ENCODE measurements at regions not wholly inside any gene's neighbourhood (a gene's known extent, or its start where the extent isn't known, plus 50 kb on each side); places are given as distances from the start of the nearest gene placed in this dataset.

- Histone ChIP-seq H3K9me3 (no peaks in the 10 kb centered on the region), H3K36me3 (no peaks in the 10 kb centered on the region), H3K4me1 (ENCODE audit: control insufficient read depth in 1 of 2, low read depth in 2 of 2) (no peaks in the 10 kb centered on the region), H3K4me3 (no peak overlapping the region), H3K27me3 (replicated peaks; ENCODE audit: insufficient read depth) (no peaks in the 10 kb centered on the region), H3K27ac (no peak overlapping the region)
- DNase-seq (ENCODE audit: low spot score) (no peak), ATAC-seq (ENCODE audit: insufficient number of reproducible peaks, low FRiP score, low read depth) (no peak)
- TF ChIP-seq CTCF (IDR thresholded peaks at IDR 0.05) = no peak
Measured at GRCh38 chr6:144613859-144614258, 328.7 kb downstream of the UTRN start.

GRCh38 chr6:144615870-144616269, 330.7 kb downstream of the UTRN start:
- Histone ChIP-seq H3K36me3 (no peaks in the 10 kb centered on the region), H3K9me3 (no peaks in the 10 kb centered on the region), H3K4me3 (no peak overlapping the region), H3K4me1 (ENCODE audit: control insufficient read depth in 1 of 2, low read depth in 2 of 2) (no peaks in the 10 kb centered on the region), H3K27me3 (replicated peaks; ENCODE audit: insufficient read depth) (no peaks in the 10 kb centered on the region), H3K27ac (no peak overlapping the region)
- DNase-seq (ENCODE audit: low spot score) = no peak
- no peak for TF ChIP-seq CTCF (IDR thresholded peaks at IDR 0.05)
- ATAC-seq (ENCODE audit: insufficient number of reproducible peaks, low FRiP score, low read depth) = no peak

GRCh38 chr6:144617191-144617590, 332.1 kb downstream of the UTRN start:
- no peak for TF ChIP-seq CTCF (IDR thresholded peaks at IDR 0.05)
- H3K4me3 ChIP-seq = no peak overlapping the region
- H3K4me1 ChIP-seq (ENCODE audit: control insufficient read depth in 1 of 2, low read depth in 2 of 2) = no peaks in the 10 kb centered on the region
- no peak for ATAC-seq (ENCODE audit: insufficient number of reproducible peaks, low FRiP score, low read depth)
- H3K36me3 ChIP-seq = no peaks in the 10 kb centered on the region
- H3K9me3 ChIP-seq = no peaks in the 10 kb centered on the region
- no peak overlapping the region for H3K27ac ChIP-seq
- H3K27me3 ChIP-seq (replicated peaks; ENCODE audit: insufficient read depth) = no peaks in the 10 kb centered on the region
- no peak for DNase-seq (ENCODE audit: low spot score)

- DNase-seq (ENCODE audit: low spot score) = no peak
- Histone ChIP-seq H3K9me3 (no peaks in the 10 kb centered on the region), H3K27ac (no peak overlapping the region), H3K27me3 (replicated peaks; ENCODE audit: insufficient read depth) (no peaks in the 10 kb centered on the region), H3K4me1 (ENCODE audit: control insufficient read depth in 1 of 2, low read depth in 2 of 2) (no peaks in the 10 kb centered on the region), H3K36me3 (no peaks in the 10 kb centered on the region), H3K4me3 (no peak overlapping the region)
- no peak for TF ChIP-seq CTCF (IDR thresholded peaks at IDR 0.05)
- no peak for ATAC-seq (ENCODE audit: insufficient number of reproducible peaks, low FRiP score, low read depth)
Measured at GRCh38 chr6:144617708-144618107, 332.6 kb downstream of the UTRN start.

GRCh38 chr6:144619966-144620365, 334.8 kb downstream of the UTRN start:
- H3K4me3 ChIP-seq = no peak overlapping the region
- no peaks in the 10 kb centered on the region for H3K4me1 ChIP-seq (ENCODE audit: control insufficient read depth in 1 of 2, low read depth in 2 of 2)
- H3K36me3 ChIP-seq = no peaks in the 10 kb centered on the region
- no peak for DNase-seq (ENCODE audit: low spot score)
- H3K27ac ChIP-seq = no peak overlapping the region
- no peaks in the 10 kb centered on the region for H3K27me3 ChIP-seq (replicated peaks; ENCODE audit: insufficient read depth)
- H3K9me3 ChIP-seq = no peaks in the 10 kb centered on the region
- ATAC-seq (ENCODE audit: insufficient number of reproducible peaks, low FRiP score, low read depth) = no peak
- TF ChIP-seq CTCF (IDR thresholded peaks at IDR 0.05) = no peak
